NCI-H345 treated with DMSO at 0.1 percent for 48 hours (cell line): ENCODE measurements at regions not wholly inside any gene's neighbourhood (a gene's known extent, or its start where the extent isn't known, plus 50 kb on each side); places are given as distances from the start of the nearest gene placed in this dataset.

Experiments used
- DNase-seq: peaks from one replicate; lab custom pipeline; 2025; ENCODE audit not compliant: unreplicated experiment; lab: John Stamatoyannopoulos, UW

GRCh38 chr18:61756244-61756643, 136.6 kb downstream of the RNF152 start:
- DNase-seq = no peak

DNA sequence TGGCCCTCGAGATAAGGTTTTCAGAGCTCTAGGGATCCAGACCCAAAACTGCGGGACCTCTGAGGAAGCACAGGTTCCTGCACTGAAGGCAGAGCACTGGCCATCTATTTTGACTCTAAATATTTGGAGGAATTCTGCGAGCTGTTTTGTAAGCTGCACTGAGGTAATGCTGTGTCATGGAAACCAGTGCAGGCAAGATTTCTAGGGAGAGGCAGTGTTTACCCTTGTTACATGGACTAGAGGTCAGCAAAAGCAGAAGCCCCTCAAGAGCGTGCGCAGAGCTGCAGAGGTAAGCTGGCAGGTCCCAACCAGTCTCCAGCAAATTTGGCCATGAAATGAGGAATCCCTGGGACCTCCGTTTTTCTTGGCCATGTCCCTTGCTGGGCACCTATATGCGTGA, 137.3 kb downstream of the RNF152 start:
- DNase-seq = no peak

DNA sequence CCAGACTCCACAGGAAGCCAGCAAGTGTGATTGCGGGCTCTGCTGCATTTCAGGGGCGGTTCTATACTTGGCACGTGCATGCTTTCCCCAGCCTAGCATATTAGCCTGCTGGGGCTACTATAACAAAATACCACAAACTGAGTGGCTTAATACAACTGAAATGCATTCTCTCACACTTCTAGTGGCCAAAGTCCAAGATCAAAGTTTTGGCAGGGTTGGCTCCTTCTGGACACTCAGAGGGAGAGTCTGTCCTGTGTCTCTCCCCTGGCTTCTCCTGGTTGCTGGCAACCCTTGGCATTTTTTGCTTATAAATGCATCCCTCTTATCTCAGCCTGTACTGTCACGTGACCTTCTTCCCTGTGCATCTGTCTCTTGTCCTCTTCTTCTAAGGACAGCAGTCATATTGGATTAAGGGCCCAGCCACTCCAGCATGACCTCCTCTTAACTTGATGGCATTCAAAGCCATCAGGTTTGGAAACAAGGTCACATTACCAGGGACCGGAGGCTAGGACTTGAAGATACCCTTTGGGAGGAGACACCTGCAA, 138.7 kb downstream of the RNF152 start:
- DNase-seq = no peak

DNA sequence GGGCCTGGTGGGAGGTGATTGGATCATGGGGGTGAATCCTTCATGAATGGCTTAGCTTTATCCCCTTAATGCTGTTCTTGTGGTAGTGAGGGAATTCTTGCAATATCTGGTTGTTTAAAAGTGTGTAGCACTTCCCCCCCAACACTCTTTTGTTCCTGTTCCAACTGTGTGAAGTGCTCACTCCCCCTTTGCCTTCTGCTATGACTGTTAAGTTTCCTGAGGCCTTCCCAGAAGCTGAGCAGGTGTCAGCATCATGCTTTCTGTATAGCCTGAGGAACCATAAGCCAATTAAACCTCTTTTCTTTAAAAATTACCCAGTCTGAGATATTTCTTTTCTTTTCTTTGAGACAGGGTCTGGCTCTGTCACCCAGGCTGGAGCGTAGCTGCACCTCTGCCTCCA, 139.4 kb downstream of the RNF152 start:
- DNase-seq = no peak

- no peak for DNase-seq
These were observed 139.8 kb downstream of the RNF152 start for GRCh38 chr18:61752973-61753372.

- no peak for DNase-seq
These were observed 141.8 kb downstream of the RNF152 start for GRCh38 chr18:61750840-61751668.

DNA sequence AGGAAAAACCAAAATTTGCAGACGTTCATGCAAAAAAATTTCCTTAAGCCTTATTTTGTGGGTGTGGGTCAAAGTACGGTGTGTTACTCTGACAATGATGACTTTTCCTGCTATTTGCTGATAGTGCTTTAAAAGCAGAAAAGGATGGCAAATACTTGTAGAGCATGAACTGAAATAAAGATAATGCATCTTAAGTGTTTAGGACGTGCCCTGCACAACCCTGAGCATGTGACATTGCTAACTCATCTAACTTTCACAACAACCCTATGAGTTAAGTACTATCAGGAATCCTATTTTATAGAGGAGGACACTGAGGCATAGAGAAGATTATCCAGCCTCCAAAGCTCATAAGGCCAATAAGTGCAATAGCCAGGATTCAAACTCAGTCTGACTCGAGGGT, 143.3 kb downstream of the RNF152 start:
- no peak for DNase-seq

- DNase-seq = no peak
These were observed 143.8 kb downstream of the RNF152 start for GRCh38 chr18:61749031-61749430.

DNA sequence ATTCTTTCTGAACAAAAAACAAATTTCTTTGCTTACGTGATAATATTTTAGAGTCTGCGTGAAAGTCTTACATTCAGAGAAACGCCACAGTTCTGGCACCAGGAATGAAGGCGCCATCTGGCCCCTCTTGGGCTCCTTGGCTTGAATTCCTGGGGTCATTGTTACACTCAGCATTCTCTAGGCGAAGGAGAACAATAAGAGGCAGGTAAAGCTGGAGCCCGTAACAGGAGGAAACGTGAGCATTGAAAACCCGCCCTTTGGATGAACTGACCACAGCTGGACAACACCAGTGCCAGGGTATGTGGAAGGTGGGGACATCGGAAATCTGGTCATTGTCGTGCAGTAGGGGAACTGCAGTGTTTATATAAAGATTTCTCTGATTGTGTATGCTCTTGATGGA, 144.8 kb downstream of the RNF152 start:
- DNase-seq = no peak

GRCh38 chr18:61743775-61744531, 148.9 kb downstream of the RNF152 start:
- no peak for DNase-seq

DNA sequence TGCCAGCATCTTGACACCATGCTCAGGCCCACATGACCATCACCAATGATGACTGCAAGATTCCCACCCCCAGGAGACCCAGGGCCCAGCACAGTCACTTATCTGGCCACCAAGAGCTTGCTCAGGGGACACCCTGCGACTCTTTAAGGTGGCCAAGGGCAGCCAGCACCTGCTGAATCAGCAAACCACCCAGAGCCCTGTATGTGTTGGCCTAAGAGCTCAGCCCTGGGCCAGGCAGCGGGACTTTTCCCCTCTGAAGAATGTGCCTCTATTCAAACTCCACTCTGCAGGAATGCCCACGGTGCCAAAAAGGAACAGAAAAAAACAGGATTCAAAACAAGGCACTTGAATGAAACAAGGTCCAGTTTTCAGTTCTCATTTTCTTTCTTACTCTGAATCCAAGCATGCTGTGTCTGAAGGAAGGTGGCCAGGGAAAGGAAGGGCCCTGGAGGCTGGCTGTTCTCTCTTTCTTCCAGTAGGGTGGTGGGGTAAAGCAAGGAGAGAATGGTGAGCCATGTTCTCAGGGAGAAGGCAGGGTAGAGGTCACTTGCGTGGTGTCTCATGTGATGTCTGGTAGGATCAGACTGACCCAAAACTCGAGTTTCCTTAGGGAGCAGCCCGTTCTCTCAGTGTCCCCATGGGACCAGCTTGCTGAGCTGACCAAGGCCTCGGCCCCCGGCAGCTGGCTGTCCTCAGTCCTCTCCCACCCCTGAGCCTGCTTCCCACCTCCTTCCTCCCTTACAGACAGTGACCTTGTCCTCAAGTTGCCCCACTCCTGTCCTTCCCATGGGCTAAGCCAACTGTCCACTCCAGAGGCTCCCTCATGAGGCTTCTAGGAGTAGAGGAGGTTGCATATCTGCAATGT, 150.0 kb downstream of the RNF152 start:
- no peak for DNase-seq

GRCh38 chr18:61741881-61742454, 150.8 kb downstream of the RNF152 start:
- no peak for DNase-seq

DNA sequence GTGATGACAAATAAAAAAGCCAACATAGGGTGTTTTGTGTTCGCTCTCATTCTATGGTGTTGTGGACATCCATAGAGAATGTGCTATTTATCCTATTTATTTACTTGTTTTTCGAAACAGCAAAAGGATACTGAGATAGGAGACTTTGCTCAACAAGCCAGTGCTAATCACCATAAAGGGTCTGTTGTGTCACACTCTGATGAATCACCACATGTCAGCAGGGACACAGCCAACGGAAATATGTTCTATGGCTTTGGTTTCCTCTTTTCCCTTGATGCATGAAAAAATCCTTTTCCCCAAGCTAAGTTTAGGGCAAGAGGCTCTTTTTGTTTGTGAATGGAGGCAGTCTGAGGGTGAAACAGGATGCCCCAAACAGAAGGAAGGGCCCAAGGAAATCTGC, 154.3 kb downstream of the RNF152 start:
- no peak for DNase-seq

- DNase-seq = no peak
These were observed 154.8 kb downstream of the RNF152 start for GRCh38 chr18:61738042-61738441.

DNA sequence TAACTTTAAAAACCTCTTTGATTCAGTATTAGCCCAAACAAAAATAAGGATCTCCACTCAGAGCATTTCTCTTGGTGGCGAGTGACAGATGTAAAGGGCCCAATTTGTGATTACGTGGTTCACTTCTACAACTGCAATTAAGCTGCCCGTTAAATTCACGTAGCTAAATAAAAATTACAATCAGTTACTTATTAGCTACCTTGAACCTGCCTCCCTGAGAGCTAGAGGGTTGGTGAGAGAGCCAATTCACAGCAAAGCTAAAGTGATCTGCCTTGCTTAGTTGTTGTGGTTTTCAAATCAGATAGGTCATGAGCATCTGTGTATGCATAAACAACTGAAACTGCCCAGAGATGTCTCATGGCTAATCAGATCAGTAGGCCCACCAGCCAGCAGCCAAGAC, 156.7 kb downstream of the RNF152 start:
- no peak for DNase-seq

DNA sequence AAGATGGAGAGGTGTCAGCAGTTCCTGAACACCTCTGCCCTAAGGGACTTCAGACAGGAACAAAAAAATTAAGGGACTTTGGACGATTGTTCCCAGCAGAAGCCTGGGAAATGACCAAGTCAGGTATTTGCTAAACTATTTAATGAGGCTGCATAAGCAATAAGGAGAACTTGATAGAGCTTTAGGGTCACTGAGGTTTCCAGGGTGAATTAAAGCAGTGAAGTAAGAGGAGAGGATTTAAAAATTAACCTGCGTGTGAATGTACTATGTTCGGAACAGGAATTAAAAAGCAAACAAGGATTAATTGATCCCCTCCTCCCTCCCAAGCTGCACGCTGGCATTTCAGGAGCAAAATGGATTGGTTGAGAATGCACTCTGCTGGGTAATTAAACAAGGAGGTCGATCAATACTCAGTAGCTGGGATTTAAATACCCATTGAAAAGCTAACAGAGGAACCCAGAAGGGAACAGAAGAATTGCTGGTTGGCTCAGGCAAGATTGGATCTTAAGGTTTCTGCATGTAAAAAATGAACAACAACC, 157.2 kb downstream of the RNF152 start:
- DNase-seq = no peak

- no peak for DNase-seq
These were observed 158.4 kb downstream of the RNF152 start for GRCh38 chr18:61734396-61734795.

DNA sequence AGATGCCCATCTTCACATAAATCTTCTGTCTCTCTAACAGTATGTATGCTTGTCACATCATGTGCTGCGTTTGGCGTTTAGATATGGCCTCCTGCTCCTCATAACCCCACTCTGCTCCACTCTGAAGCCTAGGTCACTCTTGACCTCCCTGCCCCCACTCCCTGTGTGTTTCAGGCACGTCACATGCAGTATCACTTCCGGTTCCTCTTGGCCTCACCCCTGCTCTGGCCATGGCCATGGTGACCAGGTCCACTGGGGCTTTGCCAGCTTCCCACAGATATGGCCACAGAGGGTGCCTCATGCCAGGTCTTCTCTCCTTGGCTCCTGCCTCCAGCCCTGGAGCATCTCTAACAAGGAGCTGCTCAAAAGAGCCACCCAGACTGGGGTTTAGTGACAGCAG, 160.0 kb downstream of the RNF152 start:
- DNase-seq = no peak

GRCh38 chr18:61731693-61732376, 161.0 kb downstream of the RNF152 start:
- no peak for DNase-seq

DNA sequence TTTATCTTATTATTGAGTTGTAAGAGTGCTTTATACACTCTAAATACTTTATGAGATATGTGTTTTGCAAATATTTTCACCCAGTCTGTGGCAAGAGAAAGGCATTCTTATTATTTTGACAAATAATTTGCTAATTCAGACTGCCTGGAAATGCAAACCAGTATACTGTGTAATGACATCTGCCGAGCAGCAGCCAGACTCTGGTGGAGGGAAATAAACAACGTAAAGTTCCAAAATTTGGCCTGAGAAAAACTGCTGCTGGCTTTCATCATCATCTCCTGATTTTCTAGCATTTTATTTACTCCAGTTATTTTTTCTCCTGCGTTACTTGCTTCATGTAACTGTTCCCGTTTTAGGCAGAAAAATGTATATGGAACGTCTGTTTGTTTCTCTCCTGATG, 161.6 kb downstream of the RNF152 start:
- no peak for DNase-seq
